ENCODE measurements at regions not wholly inside any gene's neighbourhood (a gene's known extent, or its start where the extent isn't known, plus 50 kb on each side); places are given as distances from the start of the nearest gene placed in this dataset.

GRCh38 chr15:47542312-47542989 is 174.9 kb upstream of the SEMA6D start:
- intact Hi-C loops (cut with micrococcal nuclease; ENCODE audit: unreplicated experiment): no loop called here
- Histone ChIP-seq H3K27ac (ENCODE audit: extremely low read length, insufficient read depth, low read length) (no peak overlapping the region), H3K9me3 (ENCODE audit: low read length) (peaks cover 72% of the 10 kb centered on the region), H3K27me3 (ENCODE audit: control insufficient read depth in 1 of 2, insufficient read depth in 2 of 2, low read length in 2 of 2) (no peaks in the 10 kb centered on the region), H3K4me3 (replicated peaks in 1 of 3; ENCODE audit: insufficient read depth in 1 of 3, low read depth in 2 of 3, low read length in 3 of 3) (no peak overlapping the region), H3K4me2 (ENCODE audit: low read depth, low read length) (no peak overlapping the region), H4K20me1 (ENCODE audit: insufficient read depth, low read length) (no peaks in the 10 kb centered on the region), H2AFZ (ENCODE audit: low read length) (no peak overlapping the region), H3K9ac (ENCODE audit: insufficient read depth, low read depth, low read length) (no peak overlapping the region), H3K36me3 (replicated peaks in 1 of 2; ENCODE audit: control insufficient read depth in 1 of 2, insufficient read depth in 2 of 2, low read length in 2 of 2) (no peaks in the 10 kb centered on the region), H3K4me1 (ENCODE audit: insufficient read depth, low read length) (no peaks in the 10 kb centered on the region), H3K79me2 (ENCODE audit: insufficient read depth, low read length) (no peaks in the 10 kb centered on the region)
- ChIA-PET CTCF (ENCODE audit: low intra/inter-chr PET ratio, low total read pairs) (no interaction called here), POLR2A (no interaction called here)
- WGBS (ENCODE audit: low lambda C conversion rate): 0% methylated on average over 2 of the region's 2 CpGs
- FAIRE-seq (no peak), DNase-seq (ENCODE audit: low spot score) (no peak), ATAC-seq (no peak)
- no peak for TF ChIP-seq MBD4 (IDR thresholded peaks at IDR 0.05; ENCODE audit: borderline replicate concordance, low read length)
- no peak for TF ChIP-seq MXD3 (CRISPR knock-in tag; IDR thresholded peaks at IDR 0.05)
- TF ChIP-seq ZNF18 (CRISPR knock-in tag; IDR thresholded peaks at IDR 0.05; ENCODE audit: insufficient replicate concordance): no peak
- TF ChIP-seq TCF12 (IDR thresholded peaks at IDR 0.05): no peak
- no peak for TF ChIP-seq TCF12 (CRISPR knock-in tag; IDR thresholded peaks at IDR 0.05)
- no peak for TF ChIP-seq ZMAT3 (CRISPR knock-in tag; conservative IDR thresholded peaks at IDR 0.05)
- TF ChIP-seq MED1 (CRISPR knock-in tag; IDR thresholded peaks at IDR 0.05): no peak
- TF ChIP-seq ETV5 (CRISPR knock-in tag; IDR thresholded peaks at IDR 0.05; ENCODE audit: borderline replicate concordance): no peak
- no peak for TF ChIP-seq NPAS2 (CRISPR knock-in tag; IDR thresholded peaks at IDR 0.05; ENCODE audit: borderline replicate concordance)
- no peak for TF ChIP-seq ARNT2 (CRISPR knock-in tag; IDR thresholded peaks at IDR 0.05; ENCODE audit: low read depth)
- TF ChIP-seq ZNF563 (CRISPR knock-in tag; IDR thresholded peaks at IDR 0.05): no peak
- TF ChIP-seq KAT7 (CRISPR knock-in tag; IDR thresholded peaks at IDR 0.05; ENCODE audit: borderline replicate concordance): no peak
- TF ChIP-seq ZNF749 (CRISPR knock-in tag; IDR thresholded peaks at IDR 0.05; ENCODE audit: borderline replicate concordance): no peak
- in situ Hi-C loops (cut with HindIII; ENCODE audit: extremely low pct_ligation_motif_present, low pct_unique_long_range_greater_than_20kb): no loop called here
- BruUV-seq (replicated peaks): no TSS peak
